PFSK-1 (cell line): ENCODE measurements at regions not wholly inside any gene's neighbourhood (a gene's known extent, or its start where the extent isn't known, plus 50 kb on each side); places are given as distances from the start of the nearest gene placed in this dataset.

Experiments
- FOXP2 ChIP-seq: optimal IDR thresholded peaks from 2 replicates; pipeline ENCODE3; 2011; ENCODE audit warnings: borderline replicate concordance, control low read depth, inconsistent platforms; ENCODE audit not compliant: insufficient read depth; ENCODE audit errors: extremely low read length, extremely low read depth
- POLR2AphosphoS5 ChIP-seq: IDR thresholded peaks from 2 replicates; pipeline ENCODE4 v1.6.1; 2012; ENCODE audit warnings: low read depth, mild to moderate bottlenecking, control low read depth, low read length, moderate library complexity
- SIN3A ChIP-seq: IDR thresholded peaks from 2 replicates; pipeline ENCODE4 v1.6.1; 2012; ENCODE audit warnings: mild to moderate bottlenecking, low read length, moderate library complexity, borderline replicate concordance; ENCODE audit not compliant: insufficient read depth
- TAF1 ChIP-seq: IDR thresholded peaks from 2 replicates; pipeline ENCODE4 v1.6.1; 2012; ENCODE audit warnings: low read length, control low read depth, borderline replicate concordance; ENCODE audit not compliant: insufficient read depth
- TF ChIP-seq, protein P1 (sequence below), 2 experiments: IDR thresholded peaks; 2 replicates each; pipeline versions ENCODE4 v1.6.1 to v1.8.0; 2011 to 2012; ENCODE audit warnings: low read depth in 2 of 2, low read length in 2 of 2, control low read depth in 1 of 2, inconsistent platforms in 1 of 2, mild to moderate bottlenecking in 1 of 2, moderate library complexity in 1 of 2; ENCODE audit not compliant: insufficient read depth in 1 of 2

DNA sequence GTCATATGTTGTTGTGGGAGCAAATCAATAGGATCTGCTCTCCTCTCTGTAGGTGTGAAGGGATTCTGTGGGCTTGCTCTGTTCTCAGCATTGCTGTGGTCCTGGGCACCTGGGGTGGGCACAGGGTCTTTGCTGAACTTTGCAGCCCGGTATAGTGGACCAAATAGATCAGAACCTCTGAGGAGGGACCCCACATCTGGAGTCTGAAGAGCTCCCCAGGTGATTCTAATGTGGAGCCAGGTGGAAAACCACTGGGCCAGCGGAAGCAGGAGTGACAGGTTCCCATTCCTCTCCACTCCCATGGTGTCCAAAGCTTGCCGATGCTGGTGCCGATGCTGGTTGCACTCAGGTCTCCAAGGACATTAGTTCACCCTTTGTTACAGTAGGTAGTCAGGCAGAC lies 257.2 kb downstream of the GLRX3 start:
- no peak for TF ChIP-seq POLR2AphosphoS5
- no peak for TF ChIP-seq SIN3A
- TF ChIP-seq TAF1, result no peak
- TF ChIP-seq FOXP2, result no peak
- TF ChIP-seq, protein P1, sequence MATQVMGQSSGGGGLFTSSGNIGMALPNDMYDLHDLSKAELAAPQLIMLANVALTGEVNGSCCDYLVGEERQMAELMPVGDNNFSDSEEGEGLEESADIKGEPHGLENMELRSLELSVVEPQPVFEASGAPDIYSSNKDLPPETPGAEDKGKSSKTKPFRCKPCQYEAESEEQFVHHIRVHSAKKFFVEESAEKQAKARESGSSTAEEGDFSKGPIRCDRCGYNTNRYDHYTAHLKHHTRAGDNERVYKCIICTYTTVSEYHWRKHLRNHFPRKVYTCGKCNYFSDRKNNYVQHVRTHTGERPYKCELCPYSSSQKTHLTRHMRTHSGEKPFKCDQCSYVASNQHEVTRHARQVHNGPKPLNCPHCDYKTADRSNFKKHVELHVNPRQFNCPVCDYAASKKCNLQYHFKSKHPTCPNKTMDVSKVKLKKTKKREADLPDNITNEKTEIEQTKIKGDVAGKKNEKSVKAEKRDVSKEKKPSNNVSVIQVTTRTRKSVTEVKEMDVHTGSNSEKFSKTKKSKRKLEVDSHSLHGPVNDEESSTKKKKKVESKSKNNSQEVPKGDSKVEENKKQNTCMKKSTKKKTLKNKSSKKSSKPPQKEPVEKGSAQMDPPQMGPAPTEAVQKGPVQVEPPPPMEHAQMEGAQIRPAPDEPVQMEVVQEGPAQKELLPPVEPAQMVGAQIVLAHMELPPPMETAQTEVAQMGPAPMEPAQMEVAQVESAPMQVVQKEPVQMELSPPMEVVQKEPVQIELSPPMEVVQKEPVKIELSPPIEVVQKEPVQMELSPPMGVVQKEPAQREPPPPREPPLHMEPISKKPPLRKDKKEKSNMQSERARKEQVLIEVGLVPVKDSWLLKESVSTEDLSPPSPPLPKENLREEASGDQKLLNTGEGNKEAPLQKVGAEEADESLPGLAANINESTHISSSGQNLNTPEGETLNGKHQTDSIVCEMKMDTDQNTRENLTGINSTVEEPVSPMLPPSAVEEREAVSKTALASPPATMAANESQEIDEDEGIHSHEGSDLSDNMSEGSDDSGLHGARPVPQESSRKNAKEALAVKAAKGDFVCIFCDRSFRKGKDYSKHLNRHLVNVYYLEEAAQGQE (IDR thresholded peaks at IDR 0.05; ENCODE audit: insufficient read depth in 1 of 2, low read depth in 2 of 2, low read length in 2 of 2), result no peak
